Hepatocyte (in vitro differentiated cells): ENCODE measurements at regions not wholly inside any gene's neighbourhood (a gene's known extent, or its start where the extent isn't known, plus 50 kb on each side); places are given as distances from the start of the nearest gene placed in this dataset.

ENCODE experiments used
- CTCF ChIP-seq: fragments of 200-600 bp; sonication (generic); IDR thresholded peaks from 2 replicates; pipeline ENCODE4 v1.5.1; 2016; ENCODE audit warnings: antibody characterized with exemption, mild to moderate bottlenecking; ENCODE audit not compliant: poor library complexity
- EZH2 ChIP-seq: fragments of 200-600 bp; sonication (generic); IDR thresholded peaks from 2 replicates; pipeline ENCODE4 v1.6.1; 2016; ENCODE audit warnings: antibody characterized with exemption, mild to moderate bottlenecking, borderline replicate concordance

- TF ChIP-seq CTCF (no peak), EZH2 (no peak)
Observed at GRCh38 chr2:155546721-155547555, 785.6 kb downstream of the NR4A2 start.
